Trophoblast cell (in vitro differentiated cells and primary cell): ENCODE measurements at regions not wholly inside any gene's neighbourhood (a gene's known extent, or its start where the extent isn't known, plus 50 kb on each side); places are given as distances from the start of the nearest gene placed in this dataset.

Experiments
- DNase-seq, 2 donors: peaks; one replicate each; pipeline ENCODE4 v3.0.0-alpha.2; 2016
- H2AFZ ChIP-seq: 2 replicates; pipeline ENCODE4 v1.6.1; 2013; ENCODE audit warnings: low read length, moderate library complexity, mild to moderate bottlenecking; ENCODE audit not compliant: insufficient read depth, poor library complexity
- H2AK5ac ChIP-seq: 2 replicates; pipeline ENCODE4 v1.6.1; 2013; ENCODE audit warnings: mild to moderate bottlenecking, low read length
- H2BK120ac ChIP-seq: 2 replicates; pipeline ENCODE4 v1.6.1; 2013; ENCODE audit warnings: low read length, mild to moderate bottlenecking, moderate library complexity; ENCODE audit not compliant: insufficient read depth, poor library complexity
- H2BK12ac ChIP-seq: 2 replicates; pipeline ENCODE4 v1.6.1; 2013; ENCODE audit warnings: mild to moderate bottlenecking, low read length, moderate library complexity
- H2BK5ac ChIP-seq: 2 replicates; pipeline ENCODE4 v1.6.1; 2013; ENCODE audit warnings: low read length, low read depth, moderate library complexity, mild to moderate bottlenecking; ENCODE audit not compliant: poor library complexity
- H3K14ac ChIP-seq: 2 replicates; pipeline ENCODE4 v1.6.1; 2013; ENCODE audit warnings: mild to moderate bottlenecking, low read length
- H3K18ac ChIP-seq: 2 replicates; pipeline ENCODE4 v1.6.1; 2013; ENCODE audit warnings: mild to moderate bottlenecking, low read length
- H3K23ac ChIP-seq: 2 replicates; pipeline ENCODE4 v1.6.1; 2013; ENCODE audit warnings: low read length
- H3K27ac ChIP-seq: 2 replicates; pipeline ENCODE4 v1.5.1; 2013; ENCODE audit warnings: low read depth, mild to moderate bottlenecking, inconsistent platforms, low read length, moderate library complexity
- H3K27me3 ChIP-seq: 2 replicates; pipeline ENCODE4 v1.6.1; 2013; ENCODE audit warnings: inconsistent platforms, mild to moderate bottlenecking, low read length, moderate library complexity; ENCODE audit not compliant: insufficient read depth
- H3K36me3 ChIP-seq, 2 experiments: 1 replicate in 1 of 2; 2 replicates in 1 of 2; pipeline ENCODE4 v1.6.1; 2013; ENCODE audit warnings: low read length in 2 of 2, mild to moderate bottlenecking in 2 of 2, moderate library complexity in 1 of 2; ENCODE audit not compliant: insufficient read depth in 2 of 2, control insufficient read depth in 1 of 2
- H3K4ac ChIP-seq: 2 replicates; pipeline ENCODE4 v1.6.1; 2013; ENCODE audit warnings: low read depth, mild to moderate bottlenecking, low read length, moderate library complexity
- H3K4me1 ChIP-seq, 2 experiments: 1 replicate in 1 of 2; 2 replicates in 1 of 2; pipeline ENCODE4 v1.6.1; 2013; ENCODE audit warnings: low read length in 2 of 2, mild to moderate bottlenecking in 2 of 2, moderate library complexity in 1 of 2; ENCODE audit not compliant: insufficient read depth in 2 of 2, control insufficient read depth in 1 of 2
- H3K4me2 ChIP-seq: 2 replicates; pipeline ENCODE4 v1.6.1; 2013; ENCODE audit warnings: inconsistent platforms, mild to moderate bottlenecking, low read length, moderate library complexity
- H3K4me3 ChIP-seq: 2 replicates; pipeline ENCODE4 v1.5.1; 2013; ENCODE audit warnings: mild to moderate bottlenecking, low read depth, low read length, inconsistent platforms
- H3K79me1 ChIP-seq: one replicate; pipeline ENCODE4 v1.6.1; 2013; ENCODE audit warnings: low read length
- H3K79me2 ChIP-seq: 2 replicates; pipeline ENCODE4 v1.6.1; 2013; ENCODE audit warnings: low read length, mild to moderate bottlenecking; ENCODE audit not compliant: control insufficient read depth, insufficient read depth, poor library complexity
- H3K9ac ChIP-seq: 2 replicates; pipeline ENCODE4 v1.6.1; 2013; ENCODE audit warnings: mild to moderate bottlenecking, low read length
- H3K9me3 ChIP-seq: 2 replicates; pipeline ENCODE4 v1.6.1; 2013; ENCODE audit warnings: low read depth, mild to moderate bottlenecking, control low read depth, inconsistent platforms, low read length; ENCODE audit not compliant: insufficient read depth
- H4K12ac ChIP-seq: 2 replicates; pipeline ENCODE4 v1.6.1; 2013; ENCODE audit warnings: low read depth, mild to moderate bottlenecking, low read length, moderate library complexity
- H4K8ac ChIP-seq: 2 replicates; pipeline ENCODE4 v1.6.1; 2013; ENCODE audit warnings: low read depth, mild to moderate bottlenecking, low read length, moderate library complexity
- H4K91ac ChIP-seq: one replicate; pipeline ENCODE4 v1.6.1; 2013; ENCODE audit warnings: low read depth, mild to moderate bottlenecking, low read length, moderate library complexity
- WGBS: extraction: QIAGEN DNeasy Blood & Tissue Kit; methylation state at CpG from one replicate; pipeline ENCODE4 v1.1.7; 2013; ENCODE audit warnings: missing lambda C conversion rate; ENCODE audit not compliant: insufficient read length, insufficient coverage; ENCODE audit errors: extremely low coverage; 5-methylcytosine and 5-hydroxymethylcytosine counted together

- Histone ChIP-seq H3K4me3 (no peak overlapping the region), H3K9ac (no peak overlapping the region), H2BK5ac (no peak overlapping the region), H3K14ac (no peak overlapping the region), H3K4me2 (no peak overlapping the region), H2AK5ac (no peak overlapping the region), H2BK12ac (no peak overlapping the region), H2AFZ (no peak overlapping the region), H3K18ac (no peak overlapping the region), H4K12ac (no peak overlapping the region), H3K9me3 (no peaks in the 10 kb centered on the region), H3K23ac (no peak overlapping the region), H4K91ac (no peak overlapping the region), H3K27me3 (no peaks in the 10 kb centered on the region), H3K79me1 (no peaks in the 10 kb centered on the region), H3K79me2 (no peaks in the 10 kb centered on the region), H3K4me1 (no peaks in the 10 kb centered on the region), H2BK120ac (no peak overlapping the region), H3K27ac (no peak overlapping the region), H4K8ac (no peak overlapping the region), H3K4ac (no peak overlapping the region), H3K36me3 (no peaks in the 10 kb centered on the region)
- no CpG with 5 or more reads among the region's 1 CpG for WGBS
- DNase-seq: no peak
Measured at GRCh38 chr2:83784947-83785346, 674.1 kb downstream of the SUCLG1 start.

- no peak overlapping the region for H3K4me3 ChIP-seq
- no CpG with 5 or more reads among the region's 2 CpGs for WGBS
Measured at GRCh38 chr2:83784315-83784714, 674.8 kb downstream of the SUCLG1 start.

GRCh38 chr2:83782122-83782521 is 677.0 kb downstream of the SUCLG1 start:
- Histone ChIP-seq H4K91ac (no peak overlapping the region), H3K4me1 (no peaks in the 10 kb centered on the region), H2AFZ (no peak overlapping the region), H3K4me2 (no peak overlapping the region), H2AK5ac (no peak overlapping the region), H2BK120ac (no peak overlapping the region), H3K27ac (no peak overlapping the region), H4K8ac (no peak overlapping the region), H3K18ac (no peak overlapping the region), H3K79me2 (no peaks in the 10 kb centered on the region), H3K36me3 (no peaks in the 10 kb centered on the region), H3K14ac (no peak overlapping the region), H4K12ac (no peak overlapping the region), H3K23ac (no peak overlapping the region), H3K4ac (no peak overlapping the region), H3K9me3 (no peaks in the 10 kb centered on the region), H3K9ac (no peak overlapping the region), H2BK12ac (no peak overlapping the region), H3K4me3 (no peak overlapping the region), H2BK5ac (no peak overlapping the region), H3K27me3 (no peaks in the 10 kb centered on the region), H3K79me1 (no peaks in the 10 kb centered on the region)
- no peak for DNase-seq
- no CpG with 5 or more reads among the region's 4 CpGs for WGBS

More at GRCh38 chr2:83784315-83784714, 674.8 kb downstream of the SUCLG1 start:
- no peak overlapping the region for H3K27ac ChIP-seq
- H2BK120ac ChIP-seq: no peak overlapping the region
- no peak overlapping the region for H4K91ac ChIP-seq
- no peak overlapping the region for H2BK12ac ChIP-seq
- H3K9me3 ChIP-seq: no peaks in the 10 kb centered on the region
- H3K23ac ChIP-seq: no peak overlapping the region
- H3K4me1 ChIP-seq: no peaks in the 10 kb centered on the region
- no peak overlapping the region for H3K4me2 ChIP-seq
- no peak for DNase-seq
- no peak overlapping the region for H3K14ac ChIP-seq
- no peak overlapping the region for H2AFZ ChIP-seq
- H4K12ac ChIP-seq: no peak overlapping the region
- no peak overlapping the region for H2AK5ac ChIP-seq
- H2BK5ac ChIP-seq: no peak overlapping the region
- no peaks in the 10 kb centered on the region for H3K79me1 ChIP-seq
- H3K9ac ChIP-seq: no peak overlapping the region
- no peaks in the 10 kb centered on the region for H3K27me3 ChIP-seq
- H3K79me2 ChIP-seq: no peaks in the 10 kb centered on the region
- no peak overlapping the region for H3K4ac ChIP-seq
- no peak overlapping the region for H4K8ac ChIP-seq
- H3K18ac ChIP-seq: no peak overlapping the region
- H3K36me3 ChIP-seq: no peaks in the 10 kb centered on the region

- Histone ChIP-seq H3K79me2 (no peaks in the 10 kb centered on the region), H3K4me1 (no peaks in the 10 kb centered on the region), H3K27ac (no peak overlapping the region), H3K79me1 (no peaks in the 10 kb centered on the region), H3K23ac (no peak overlapping the region), H3K9me3 (no peaks in the 10 kb centered on the region), H2BK120ac (no peak overlapping the region), H3K9ac (no peak overlapping the region), H3K18ac (no peak overlapping the region), H3K4me2 (no peak overlapping the region), H3K27me3 (no peaks in the 10 kb centered on the region), H2BK5ac (no peak overlapping the region), H3K36me3 (no peaks in the 10 kb centered on the region), H4K12ac (no peak overlapping the region), H2AK5ac (no peak overlapping the region), H3K14ac (no peak overlapping the region), H4K8ac (no peak overlapping the region), H2BK12ac (no peak overlapping the region), H3K4ac (no peak overlapping the region), H2AFZ (no peak overlapping the region), H4K91ac (no peak overlapping the region), H3K4me3 (no peak overlapping the region)
- no CpG with 5 or more reads among the region's 5 CpGs for WGBS
- DNase-seq: no peak
Measured at GRCh38 chr2:83764447-83765005, 694.6 kb downstream of the SUCLG1 start.
